ENCODE measurements at regions not wholly inside any gene's neighbourhood (a gene's known extent, or its start where the extent isn't known, plus 50 kb on each side); places are given as distances from the start of the nearest gene placed in this dataset.

- no peaks in the 10 kb centered on the region for H3K4me1 ChIP-seq (ENCODE audit: insufficient read depth, low read length, severe bottlenecking)
- H2AFZ ChIP-seq (ENCODE audit: low read length), result no peak overlapping the region
- no peak overlapping the region for H3K4me2 ChIP-seq (ENCODE audit: low read length)
- no peaks in the 10 kb centered on the region for H3K9me2 ChIP-seq (ENCODE audit: low read depth, low read length)
- H3K27ac ChIP-seq (ENCODE audit: low read depth, low read length, poor library complexity, severe bottlenecking), result no peak overlapping the region
- H3K27me3 ChIP-seq (ENCODE audit: insufficient read depth, low read length), result no peaks in the 10 kb centered on the region
- H3K36me3 ChIP-seq (ENCODE audit: insufficient read depth, low read length), result no peaks in the 10 kb centered on the region
- no peak for TF ChIP-seq EZH2 (IDR thresholded peaks at IDR 0.05; ENCODE audit: borderline replicate concordance, low read length)
- TF ChIP-seq CTCF (IDR thresholded peaks at IDR 0.05; ENCODE audit: low read length), result no peak
- no peaks in the 10 kb centered on the region for H3F3A ChIP-seq (ENCODE audit: insufficient read depth, low read length)
- H3K4me3 ChIP-seq (ENCODE audit: low read depth, low read length, poor library complexity, severe bottlenecking), result no peak overlapping the region
- H3K79me2 ChIP-seq (ENCODE audit: insufficient read depth, low read length), result no peaks in the 10 kb centered on the region
- H4K20me1 ChIP-seq (ENCODE audit: insufficient read depth, low read length), result no peaks in the 10 kb centered on the region
- no peak overlapping the region for H3K9ac ChIP-seq (ENCODE audit: low read length)
- H3K9me3 ChIP-seq (ENCODE audit: low read length), result no peaks in the 10 kb centered on the region
Observed at GRCh38 chr14:53621433-53621832, 335.2 kb downstream of the BMP4 start.

GRCh38 chr14:53620890-53621289 lies 335.7 kb downstream of the BMP4 start:
- Histone ChIP-seq H3K9me3 (ENCODE audit: low read length) (no peaks in the 10 kb centered on the region), H2AFZ (ENCODE audit: low read length) (no peak overlapping the region)

GRCh38 chr14:53620317-53620716 lies 336.3 kb downstream of the BMP4 start:
- no peaks in the 10 kb centered on the region for H3F3A ChIP-seq (ENCODE audit: insufficient read depth, low read length)
- no peaks in the 10 kb centered on the region for H3K9me3 ChIP-seq (ENCODE audit: low read length)
- H4K20me1 ChIP-seq (ENCODE audit: insufficient read depth, low read length), result no peaks in the 10 kb centered on the region
- no peak overlapping the region for H3K4me2 ChIP-seq (ENCODE audit: low read length)
- no peak overlapping the region for H2AFZ ChIP-seq (ENCODE audit: low read length)
- no peak overlapping the region for H3K4me3 ChIP-seq (ENCODE audit: low read depth, low read length, poor library complexity, severe bottlenecking)
- H3K27ac ChIP-seq (ENCODE audit: low read depth, low read length, poor library complexity, severe bottlenecking), result no peak overlapping the region
- H3K9ac ChIP-seq (ENCODE audit: low read length), result no peak overlapping the region
- H3K4me1 ChIP-seq (ENCODE audit: insufficient read depth, low read length, severe bottlenecking), result peaks cover 1% of the 10 kb centered on the region
- no peak for TF ChIP-seq EZH2 (IDR thresholded peaks at IDR 0.05; ENCODE audit: borderline replicate concordance, low read length)
- no peak for TF ChIP-seq CTCF (IDR thresholded peaks at IDR 0.05; ENCODE audit: low read length)
- H3K36me3 ChIP-seq (ENCODE audit: insufficient read depth, low read length), result no peaks in the 10 kb centered on the region
- no peaks in the 10 kb centered on the region for H3K27me3 ChIP-seq (ENCODE audit: insufficient read depth, low read length)
- no peaks in the 10 kb centered on the region for H3K79me2 ChIP-seq (ENCODE audit: insufficient read depth, low read length)
- no peaks in the 10 kb centered on the region for H3K9me2 ChIP-seq (ENCODE audit: low read depth, low read length)

More at GRCh38 chr14:53620890-53621289, 335.7 kb downstream of the BMP4 start:
- Histone ChIP-seq H4K20me1 (ENCODE audit: insufficient read depth, low read length) (no peaks in the 10 kb centered on the region), H3F3A (ENCODE audit: insufficient read depth, low read length) (no peaks in the 10 kb centered on the region), H3K79me2 (ENCODE audit: insufficient read depth, low read length) (no peaks in the 10 kb centered on the region), H3K36me3 (ENCODE audit: insufficient read depth, low read length) (no peaks in the 10 kb centered on the region), H3K9me2 (ENCODE audit: low read depth, low read length) (no peaks in the 10 kb centered on the region), H3K4me1 (ENCODE audit: insufficient read depth, low read length, severe bottlenecking) (no peaks in the 10 kb centered on the region), H3K9ac (ENCODE audit: low read length) (no peak overlapping the region), H3K4me2 (ENCODE audit: low read length) (no peak overlapping the region), H3K27me3 (ENCODE audit: insufficient read depth, low read length) (no peaks in the 10 kb centered on the region), H3K27ac (ENCODE audit: low read depth, low read length, poor library complexity, severe bottlenecking) (no peak overlapping the region), H3K4me3 (ENCODE audit: low read depth, low read length, poor library complexity, severe bottlenecking) (no peak overlapping the region)
- TF ChIP-seq CTCF (IDR thresholded peaks at IDR 0.05; ENCODE audit: low read length) (no peak), EZH2 (IDR thresholded peaks at IDR 0.05; ENCODE audit: borderline replicate concordance, low read length) (no peak)
